Stimulated activated CD4-positive, alpha-beta T cell treated with anti-CD3 and anti-CD28 coated beads, Interleukin-15, amount 100 ng/mL, for 48 hours (primary cell): ENCODE measurements at regions not wholly inside any gene's neighbourhood (a gene's known extent, or its start where the extent isn't known, plus 50 kb on each side); places are given as distances from the start of the nearest gene placed in this dataset.
"Not testable (repeated sequence)": the region's sequence is repeated elsewhere in the genome, so short reads cannot be mapped to it uniquely, and the experiment has no call there.

Experiments
- DNase-seq, 2 donors: peaks; one replicate each; pipeline ENCODE4 v3.0.0-alpha.2; 2020; ENCODE audit warnings: low read depth in 2 of 2

- DNase-seq = not testable (repeated sequence)
These were observed 224.4 kb upstream of the SERP2 start for GRCh38 chr13:44149231-44149630.

- no peak for DNase-seq
These were observed 223.8 kb upstream of the SERP2 start for GRCh38 chr13:44149821-44150220.

GRCh38 chr13:44151474-44151873, 222.2 kb upstream of the SERP2 start:
- no peak for DNase-seq

GRCh38 chr13:44153496-44153895, 220.1 kb upstream of the SERP2 start:
- no peak for DNase-seq

GRCh38 chr13:44155422-44156293, 218.0 kb upstream of the SERP2 start:
- no peak for DNase-seq

GRCh38 chr13:44156294-44156658, 217.3 kb upstream of the SERP2 start:
- no peak for DNase-seq

- DNase-seq = no peak
These were observed 216.0 kb upstream of the SERP2 start for GRCh38 chr13:44157606-44158005.

GRCh38 chr13:44158098-44158521, 215.5 kb upstream of the SERP2 start:
- DNase-seq = no peak

GRCh38 chr13:44158881-44159632, 214.6 kb upstream of the SERP2 start:
- DNase-seq = no peak

- DNase-seq = no peak
These were observed 213.9 kb upstream of the SERP2 start for GRCh38 chr13:44159633-44160279.

GRCh38 chr13:44160591-44161191, 212.9 kb upstream of the SERP2 start:
- DNase-seq = no peak

GRCh38 chr13:44163108-44163507, 210.5 kb upstream of the SERP2 start:
- DNase-seq = no peak

GRCh38 chr13:44165221-44165888, 208.3 kb upstream of the SERP2 start:
- DNase-seq = no peak

- DNase-seq = no peak
These were observed 207.6 kb upstream of the SERP2 start for GRCh38 chr13:44165889-44166496.

- DNase-seq = no peak
These were observed 204.4 kb upstream of the SERP2 start for GRCh38 chr13:44169018-44169911.

GRCh38 chr13:44170731-44171130, 202.9 kb upstream of the SERP2 start:
- no peak for DNase-seq

- no peak for DNase-seq
These were observed 202.5 kb upstream of the SERP2 start for GRCh38 chr13:44171156-44171555.

GRCh38 chr13:44171861-44172260, 201.8 kb upstream of the SERP2 start:
- DNase-seq = no peak

- no peak for DNase-seq
These were observed 201.3 kb upstream of the SERP2 start for GRCh38 chr13:44172281-44172810.
